ENCODE measurements at regions not wholly inside any gene's neighbourhood (a gene's known extent, or its start where the extent isn't known, plus 50 kb on each side); places are given as distances from the start of the nearest gene placed in this dataset.

DNA sequence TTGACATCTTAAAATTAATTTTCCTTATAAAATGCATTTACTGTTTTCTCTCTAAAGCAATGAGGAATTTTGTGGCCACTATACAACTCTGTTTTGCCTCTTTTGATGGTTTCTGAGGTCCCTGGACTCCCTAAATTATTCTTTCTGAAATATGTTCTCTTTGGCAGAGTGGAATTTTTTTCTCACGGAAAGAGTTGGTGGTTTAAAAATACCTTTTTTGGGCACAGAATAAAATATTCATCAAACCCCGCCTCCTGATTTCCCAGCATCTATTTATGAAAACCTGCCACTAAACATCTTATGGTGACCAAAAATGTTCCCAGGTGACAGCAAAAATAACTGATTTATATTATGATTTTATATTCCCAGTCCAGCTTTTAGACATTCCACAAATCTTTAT, 165.3 kb upstream of the SYT6 start:
- Histone ChIP-seq H3K4me3 (no peak overlapping the region), H3K36me3 (no peaks in the 10 kb centered on the region), H3K27ac (no peak overlapping the region), H3K9ac (ENCODE audit: low read depth in 2 of 2, low read length in 2 of 2) (no peak overlapping the region), H3K4me1 (no peaks in the 10 kb centered on the region), H3K27me3 (no peaks in the 10 kb centered on the region), H3K9me3 (no peaks in the 10 kb centered on the region)
- intact Hi-C loops (cut with DNase I): no loop called here
- DNase-seq: no peak
- TF ChIP-seq, protein P1, sequence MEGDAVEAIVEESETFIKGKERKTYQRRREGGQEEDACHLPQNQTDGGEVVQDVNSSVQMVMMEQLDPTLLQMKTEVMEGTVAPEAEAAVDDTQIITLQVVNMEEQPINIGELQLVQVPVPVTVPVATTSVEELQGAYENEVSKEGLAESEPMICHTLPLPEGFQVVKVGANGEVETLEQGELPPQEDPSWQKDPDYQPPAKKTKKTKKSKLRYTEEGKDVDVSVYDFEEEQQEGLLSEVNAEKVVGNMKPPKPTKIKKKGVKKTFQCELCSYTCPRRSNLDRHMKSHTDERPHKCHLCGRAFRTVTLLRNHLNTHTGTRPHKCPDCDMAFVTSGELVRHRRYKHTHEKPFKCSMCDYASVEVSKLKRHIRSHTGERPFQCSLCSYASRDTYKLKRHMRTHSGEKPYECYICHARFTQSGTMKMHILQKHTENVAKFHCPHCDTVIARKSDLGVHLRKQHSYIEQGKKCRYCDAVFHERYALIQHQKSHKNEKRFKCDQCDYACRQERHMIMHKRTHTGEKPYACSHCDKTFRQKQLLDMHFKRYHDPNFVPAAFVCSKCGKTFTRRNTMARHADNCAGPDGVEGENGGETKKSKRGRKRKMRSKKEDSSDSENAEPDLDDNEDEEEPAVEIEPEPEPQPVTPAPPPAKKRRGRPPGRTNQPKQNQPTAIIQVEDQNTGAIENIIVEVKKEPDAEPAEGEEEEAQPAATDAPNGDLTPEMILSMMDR (IDR thresholded peaks at IDR 0.05): no peak

DNA sequence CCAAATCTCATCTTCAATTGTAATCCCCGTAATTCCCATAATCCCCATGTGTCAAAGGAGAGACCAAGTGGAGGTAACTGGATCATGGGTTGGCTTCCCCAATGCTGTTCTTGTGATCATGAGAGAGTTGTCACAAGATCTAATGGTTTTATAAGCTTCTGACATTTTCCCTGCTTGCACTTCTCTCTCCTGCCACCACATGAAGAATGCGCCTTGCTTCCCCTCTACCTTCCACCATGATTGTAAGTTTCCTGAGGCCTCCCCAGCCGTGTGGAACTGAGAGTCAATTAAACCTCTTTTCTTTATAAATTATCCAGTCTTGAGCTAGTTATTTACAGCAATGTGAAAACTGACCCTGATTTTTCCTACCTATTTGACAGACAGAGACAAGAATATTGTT, 162.5 kb upstream of the SYT6 start:
- Histone ChIP-seq H3K36me3 (no peaks in the 10 kb centered on the region), H3K27me3 (no peaks in the 10 kb centered on the region), H3K9ac (ENCODE audit: low read depth in 2 of 2, low read length in 2 of 2) (no peak overlapping the region), H3K4me3 (no peak overlapping the region), H3K27ac (no peak overlapping the region), H3K4me1 (no peaks in the 10 kb centered on the region), H3K9me3 (no peaks in the 10 kb centered on the region)
- no peak for DNase-seq
- TF ChIP-seq, protein P1 (IDR thresholded peaks at IDR 0.05): no peak
- intact Hi-C loops (cut with DNase I): no loop called here

DNA sequence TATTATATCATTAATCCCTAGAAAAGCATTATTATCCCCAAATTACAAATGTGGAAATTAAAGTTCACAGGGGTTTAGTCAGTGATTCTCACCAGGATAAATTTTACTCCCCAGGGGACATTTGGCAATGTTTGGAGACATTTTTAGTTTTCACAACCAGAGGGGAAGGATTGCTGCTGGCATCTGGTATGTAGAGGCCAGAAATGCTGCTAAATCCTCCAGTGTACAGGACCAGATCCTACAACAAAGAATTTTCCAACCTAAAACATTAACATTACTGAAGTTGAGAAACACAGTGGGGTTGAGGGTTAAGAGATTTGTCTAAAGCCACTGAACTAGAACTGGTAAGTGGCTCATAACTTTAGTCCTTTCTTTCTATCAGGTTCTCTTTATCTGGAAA, 162.0 kb upstream of the SYT6 start:
- H3K9ac ChIP-seq (ENCODE audit: low read depth in 2 of 2, low read length in 2 of 2): no peak overlapping the region
- TF ChIP-seq, protein P1 (IDR thresholded peaks at IDR 0.05): no peak
- no peaks in the 10 kb centered on the region for H3K4me1 ChIP-seq
- no peaks in the 10 kb centered on the region for H3K9me3 ChIP-seq
- H3K27me3 ChIP-seq: no peaks in the 10 kb centered on the region
- H3K4me3 ChIP-seq: no peak overlapping the region
- H3K27ac ChIP-seq: no peak overlapping the region
- intact Hi-C loops (cut with DNase I): no loop called here
- H3K36me3 ChIP-seq: no peaks in the 10 kb centered on the region
- DNase-seq: no peak

DNA sequence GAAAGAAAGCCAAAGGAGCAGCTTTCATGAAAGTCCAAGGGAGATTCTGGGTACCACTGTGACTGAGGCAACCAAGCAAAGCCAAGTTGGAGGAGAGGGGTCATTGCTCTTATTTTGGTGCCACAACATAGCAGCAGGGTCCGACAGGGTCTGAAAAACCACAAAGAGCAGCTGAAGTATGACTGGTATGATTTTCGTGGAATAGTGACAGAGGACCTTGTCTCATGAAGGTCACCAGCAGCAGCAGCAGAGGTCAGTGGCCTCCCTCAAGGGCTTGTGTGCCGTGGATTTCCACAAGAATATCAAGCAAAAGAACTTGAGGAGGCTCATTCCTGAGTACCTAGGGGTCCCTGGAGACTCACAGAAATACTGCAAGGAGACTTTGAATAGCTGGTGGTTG, 160.9 kb upstream of the SYT6 start:
- Histone ChIP-seq H3K4me1 (no peaks in the 10 kb centered on the region), H3K4me3 (no peak overlapping the region), H3K27me3 (no peaks in the 10 kb centered on the region), H3K9me3 (no peaks in the 10 kb centered on the region), H3K27ac (no peak overlapping the region), H3K9ac (ENCODE audit: low read depth in 2 of 2, low read length in 2 of 2) (no peak overlapping the region), H3K36me3 (no peaks in the 10 kb centered on the region)
- TF ChIP-seq, protein P1 (IDR thresholded peaks at IDR 0.05): no peak
- intact Hi-C loops (cut with DNase I): no loop called here
- no peak for DNase-seq

DNA sequence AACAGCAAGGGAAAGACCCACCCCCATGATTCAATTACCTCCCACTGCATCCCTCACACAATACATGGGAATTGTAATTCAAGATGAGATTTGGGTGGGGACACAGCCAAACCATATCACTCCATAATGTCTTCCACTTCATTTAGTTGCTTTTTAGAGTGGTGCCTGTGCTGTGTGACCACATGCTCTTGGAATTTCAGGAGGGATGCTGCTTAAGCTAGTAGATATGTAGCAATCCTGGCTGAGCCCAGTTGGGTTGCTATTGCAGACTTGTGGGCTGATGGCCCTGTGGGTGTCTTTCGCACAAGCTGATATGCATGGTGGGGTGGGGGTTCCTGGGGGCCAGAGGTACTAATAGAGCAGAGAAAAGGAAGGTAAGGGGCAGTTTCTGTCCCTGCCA, 160.4 kb upstream of the SYT6 start:
- no peak overlapping the region for H3K4me3 ChIP-seq
- no peaks in the 10 kb centered on the region for H3K4me1 ChIP-seq
- TF ChIP-seq, protein P1 (IDR thresholded peaks at IDR 0.05): no peak
- no peak overlapping the region for H3K27ac ChIP-seq
- no peaks in the 10 kb centered on the region for H3K9me3 ChIP-seq
- H3K27me3 ChIP-seq: no peaks in the 10 kb centered on the region
- no peaks in the 10 kb centered on the region for H3K36me3 ChIP-seq
- H3K9ac ChIP-seq (ENCODE audit: low read depth in 2 of 2, low read length in 2 of 2): no peak overlapping the region
- DNase-seq: no peak
- intact Hi-C loops (cut with DNase I): no loop called here
